ENCODE measurements at regions not wholly inside any gene's neighbourhood (a gene's known extent, or its start where the extent isn't known, plus 50 kb on each side); places are given as distances from the start of the nearest gene placed in this dataset.
"Not testable (repeated sequence)": the region's sequence is repeated elsewhere in the genome, so short reads cannot be mapped to it uniquely, and the experiment has no call there.

DNA sequence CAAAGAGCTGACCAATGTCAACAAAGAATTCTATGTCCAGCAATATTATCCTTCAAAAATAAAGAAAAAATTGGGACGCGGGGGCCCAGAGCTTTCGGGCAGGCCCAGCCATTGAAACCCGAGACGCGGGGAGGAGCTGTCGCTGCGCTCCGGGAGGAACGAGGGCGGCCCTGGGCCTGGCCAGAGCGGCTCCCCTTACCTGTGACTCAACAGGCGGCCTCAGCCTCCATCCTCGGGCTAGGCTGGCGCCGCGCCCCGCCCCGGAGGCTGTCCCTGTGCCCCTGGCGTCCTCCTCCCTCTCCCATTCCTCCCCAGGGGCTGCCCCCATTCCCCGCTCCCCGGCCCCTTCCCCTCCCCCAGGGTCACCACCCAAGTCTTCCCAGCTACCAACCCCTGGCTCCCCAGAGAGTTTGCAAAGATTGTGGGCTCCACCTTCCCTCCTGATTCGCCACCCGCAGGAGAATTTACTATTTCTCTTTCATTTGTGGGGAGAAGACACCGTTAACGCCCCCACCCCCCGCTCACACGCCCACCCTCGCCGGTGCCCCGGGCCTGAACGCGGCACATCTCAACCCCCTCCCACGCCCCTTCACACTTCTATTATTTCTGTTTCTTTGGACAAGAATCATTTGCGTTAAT lies 127.9 kb downstream of the ARRDC4 start:
- H3K27me3 ChIP-seq (ENCODE audit: insufficient read depth, low read length); H3K27ac ChIP-seq (ENCODE audit: low read depth, low read length); H3K9ac ChIP-seq (ENCODE audit: low read depth, low read length); H3K36me3 ChIP-seq (ENCODE audit: insufficient read depth, low read length); H3K4me1 ChIP-seq (ENCODE audit: insufficient read depth, low read length); H3K4me3 ChIP-seq (ENCODE audit: low read length); H3K9me3 ChIP-seq (ENCODE audit: insufficient read depth, low read depth, low read length): not testable (repeated sequence)
- WGBS, result 93% methylated on average over 23 of the region's 35 CpGs

DNA sequence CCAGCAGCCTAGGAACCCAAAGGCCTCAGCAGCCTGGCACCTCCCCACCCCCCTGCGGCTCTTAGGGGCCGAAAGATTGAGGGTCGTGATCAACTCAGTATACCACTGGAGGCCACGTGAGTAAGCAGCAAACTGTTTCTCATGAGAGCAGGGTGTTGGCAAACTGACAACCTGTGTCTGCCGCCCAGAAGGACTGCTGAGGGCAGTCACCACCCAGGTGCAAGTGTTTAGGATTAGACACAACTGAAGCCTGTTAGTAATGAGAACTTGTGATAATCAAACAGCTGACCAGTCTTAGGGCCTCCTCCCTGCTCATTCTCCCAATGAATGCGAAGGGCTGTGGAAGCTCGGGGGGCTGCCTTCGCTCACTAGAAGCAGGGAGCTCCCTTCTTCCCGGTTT lies 128.8 kb downstream of the ARRDC4 start:
- not testable (repeated sequence) for H3K4me3 ChIP-seq (ENCODE audit: low read length); H3K9ac ChIP-seq (ENCODE audit: low read depth, low read length); H3K36me3 ChIP-seq (ENCODE audit: insufficient read depth, low read length); H3K27me3 ChIP-seq (ENCODE audit: insufficient read depth, low read length); H3K27ac ChIP-seq (ENCODE audit: low read depth, low read length); H3K4me1 ChIP-seq (ENCODE audit: insufficient read depth, low read length); H3K9me3 ChIP-seq (ENCODE audit: insufficient read depth, low read depth, low read length)
- WGBS, result 89% methylated on average over 3 of the region's 9 CpGs

DNA sequence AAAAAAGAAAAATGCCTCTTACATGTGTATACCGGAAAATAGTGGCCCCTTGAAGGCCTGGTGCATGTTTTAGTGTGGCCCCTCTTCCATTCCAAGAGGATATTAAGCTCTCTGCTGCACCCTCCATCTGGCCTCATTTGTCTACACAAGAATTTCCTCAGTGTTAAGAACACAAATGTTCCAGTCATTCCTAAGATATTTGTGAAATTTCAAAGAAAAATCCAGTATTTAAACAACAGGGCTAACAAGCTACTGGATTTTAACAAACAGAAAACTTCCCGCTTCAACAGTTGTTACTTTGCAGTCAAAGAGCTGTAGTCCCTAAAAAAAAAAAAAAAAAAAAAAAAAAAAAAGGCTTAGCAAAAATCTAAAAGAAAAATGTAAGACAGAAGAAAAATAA lies 137.5 kb downstream of the ARRDC4 start:
- not testable (repeated sequence) for H3K36me3 ChIP-seq (ENCODE audit: insufficient read depth, low read length); H3K27ac ChIP-seq (ENCODE audit: low read depth, low read length); H3K4me1 ChIP-seq (ENCODE audit: insufficient read depth, low read length); H3K27me3 ChIP-seq (ENCODE audit: insufficient read depth, low read length); H3K4me3 ChIP-seq (ENCODE audit: low read length); H3K9me3 ChIP-seq (ENCODE audit: insufficient read depth, low read depth, low read length); H3K9ac ChIP-seq (ENCODE audit: low read depth, low read length)
- no CpG with 5 or more reads among the region's 2 CpGs for WGBS

DNA sequence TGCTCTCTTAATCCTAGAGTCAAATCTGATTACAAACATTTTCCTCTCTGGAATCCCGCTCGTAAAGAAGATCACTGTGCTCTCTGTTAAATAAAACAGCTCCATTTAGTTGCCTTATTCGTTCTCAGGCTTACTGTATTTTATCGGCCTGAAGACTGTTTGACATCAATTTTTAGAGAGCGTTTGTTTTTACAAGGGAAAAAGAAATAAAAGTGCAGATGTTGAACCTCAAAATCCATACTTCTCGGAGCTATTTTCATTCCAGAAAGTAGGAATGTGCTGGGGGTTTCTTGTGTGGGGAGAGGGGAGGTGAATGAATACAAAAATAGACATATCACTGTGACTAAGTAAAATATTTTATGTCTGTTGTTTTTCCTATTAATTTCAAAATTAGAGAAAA lies 140.1 kb downstream of the ARRDC4 start:
- not testable (repeated sequence) for H3K9me3 ChIP-seq (ENCODE audit: insufficient read depth, low read depth, low read length); H3K27me3 ChIP-seq (ENCODE audit: insufficient read depth, low read length); H3K4me3 ChIP-seq (ENCODE audit: low read length); H3K9ac ChIP-seq (ENCODE audit: low read depth, low read length); H3K36me3 ChIP-seq (ENCODE audit: insufficient read depth, low read length); H3K4me1 ChIP-seq (ENCODE audit: insufficient read depth, low read length); H3K27ac ChIP-seq (ENCODE audit: low read depth, low read length)
- 97% methylated on average over 6 of the region's 6 CpGs for WGBS

DNA sequence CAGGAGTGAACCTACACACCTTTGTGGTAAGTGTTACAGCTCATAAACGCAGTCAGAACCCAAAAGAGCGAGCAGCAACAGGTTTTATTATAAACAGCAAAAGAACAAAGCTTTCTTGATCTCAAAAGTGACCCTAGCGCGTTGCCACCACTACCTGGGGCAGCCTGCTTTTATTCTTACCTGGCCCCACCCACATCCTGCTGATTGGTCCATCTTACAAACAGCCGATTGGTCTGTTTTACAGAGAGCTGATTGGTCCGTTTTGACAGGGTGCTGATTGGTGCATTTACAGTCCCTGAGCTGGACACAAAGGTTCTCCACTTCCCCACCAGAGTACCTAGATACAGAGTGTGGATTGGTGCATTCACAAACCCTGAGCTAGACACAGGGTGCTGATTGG lies 143.1 kb downstream of the ARRDC4 start:
- no peak overlapping the region for H3K27ac ChIP-seq (ENCODE audit: low read depth, low read length)
- no peaks in the 10 kb centered on the region for H3K9me3 ChIP-seq (ENCODE audit: insufficient read depth, low read depth, low read length)
- no peak overlapping the region for H3K9ac ChIP-seq (ENCODE audit: low read depth, low read length)
- WGBS, result 98% methylated on average over 6 of the region's 6 CpGs
- no peak overlapping the region for H3K4me3 ChIP-seq (ENCODE audit: low read length)
- H3K36me3 ChIP-seq (ENCODE audit: insufficient read depth, low read length), result no peaks in the 10 kb centered on the region
- H3K4me1 ChIP-seq (ENCODE audit: insufficient read depth, low read length), result no peaks in the 10 kb centered on the region
- no peaks in the 10 kb centered on the region for H3K27me3 ChIP-seq (ENCODE audit: insufficient read depth, low read length)

DNA sequence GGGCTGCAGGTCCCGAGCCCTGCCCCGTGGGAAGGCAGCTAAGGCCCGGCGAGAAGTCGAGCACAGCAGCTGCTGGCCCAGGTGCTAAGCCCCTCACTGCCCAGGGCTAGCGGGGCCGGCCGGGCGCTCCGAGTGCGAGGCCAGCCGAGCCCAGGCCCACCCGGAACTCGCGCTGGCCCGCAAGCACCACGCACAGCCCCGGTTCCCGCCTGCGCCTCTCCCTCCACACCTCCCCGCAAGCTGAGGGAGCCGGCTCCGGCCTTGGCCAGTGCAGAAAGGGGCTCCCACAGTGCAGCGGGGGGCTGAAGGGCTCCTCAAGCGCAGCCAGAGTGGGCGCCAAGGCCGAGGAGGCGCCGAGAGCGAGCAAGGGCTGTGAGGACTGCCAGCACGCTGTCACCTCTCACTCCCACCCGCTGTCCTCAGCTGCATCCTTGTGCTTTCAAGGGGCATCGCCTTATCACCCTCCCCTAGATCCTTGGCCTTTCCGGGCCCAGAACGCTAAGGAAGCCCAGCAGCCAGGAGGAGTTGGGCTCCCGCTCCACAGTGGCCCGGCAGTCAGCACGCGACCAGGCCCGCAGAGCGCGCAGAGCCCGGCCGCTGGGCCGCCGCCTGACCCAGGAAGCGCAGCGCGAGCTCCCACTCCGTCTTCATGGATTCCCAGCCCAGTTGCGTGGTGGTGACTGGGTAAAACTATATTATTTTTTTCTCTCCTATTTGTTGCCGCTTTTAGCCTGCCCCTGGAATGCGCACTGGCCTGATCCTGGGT lies 144.1 kb downstream of the ARRDC4 start:
- not testable (repeated sequence) for H3K4me3 ChIP-seq (ENCODE audit: low read length); H3K9me3 ChIP-seq (ENCODE audit: insufficient read depth, low read depth, low read length); H3K36me3 ChIP-seq (ENCODE audit: insufficient read depth, low read length); H3K27ac ChIP-seq (ENCODE audit: low read depth, low read length); H3K4me1 ChIP-seq (ENCODE audit: insufficient read depth, low read length); H3K9ac ChIP-seq (ENCODE audit: low read depth, low read length); H3K27me3 ChIP-seq (ENCODE audit: insufficient read depth, low read length)
- 96% methylated on average over 50 of the region's 53 CpGs for WGBS

DNA sequence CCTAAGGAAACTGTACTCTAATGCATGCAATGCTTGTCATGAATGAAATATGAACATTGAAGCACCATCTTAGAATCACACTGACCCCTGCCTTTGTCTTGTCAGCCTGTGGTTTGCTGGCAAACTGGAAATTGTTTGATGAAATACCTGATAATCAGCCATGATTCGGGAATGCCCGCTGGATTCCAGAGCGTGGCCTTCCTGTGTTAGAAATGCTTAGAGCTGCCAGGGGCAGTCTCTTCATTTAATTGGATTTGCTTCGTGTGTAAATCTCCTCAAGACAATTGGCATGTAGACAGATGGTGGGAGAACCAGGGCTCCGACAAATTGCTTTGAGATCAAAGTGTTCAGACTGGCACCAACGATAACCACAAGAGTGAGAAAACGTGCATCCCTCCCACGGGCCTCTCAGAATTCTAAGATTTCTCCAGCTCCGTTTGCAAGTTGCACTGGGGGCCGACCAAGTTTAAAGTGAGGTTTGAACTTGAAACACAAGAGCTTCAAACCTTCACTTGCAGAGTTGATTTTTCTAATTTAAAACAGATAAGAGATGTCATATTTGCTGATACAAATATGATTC lies 146.2 kb downstream of the ARRDC4 start:
- not testable (repeated sequence) for H3K27me3 ChIP-seq (ENCODE audit: insufficient read depth, low read length); H3K4me1 ChIP-seq (ENCODE audit: insufficient read depth, low read length); H3K36me3 ChIP-seq (ENCODE audit: insufficient read depth, low read length); H3K9me3 ChIP-seq (ENCODE audit: insufficient read depth, low read depth, low read length); H3K9ac ChIP-seq (ENCODE audit: low read depth, low read length); H3K4me3 ChIP-seq (ENCODE audit: low read length); H3K27ac ChIP-seq (ENCODE audit: low read depth, low read length)
- 89% methylated on average over 7 of the region's 10 CpGs for WGBS

DNA sequence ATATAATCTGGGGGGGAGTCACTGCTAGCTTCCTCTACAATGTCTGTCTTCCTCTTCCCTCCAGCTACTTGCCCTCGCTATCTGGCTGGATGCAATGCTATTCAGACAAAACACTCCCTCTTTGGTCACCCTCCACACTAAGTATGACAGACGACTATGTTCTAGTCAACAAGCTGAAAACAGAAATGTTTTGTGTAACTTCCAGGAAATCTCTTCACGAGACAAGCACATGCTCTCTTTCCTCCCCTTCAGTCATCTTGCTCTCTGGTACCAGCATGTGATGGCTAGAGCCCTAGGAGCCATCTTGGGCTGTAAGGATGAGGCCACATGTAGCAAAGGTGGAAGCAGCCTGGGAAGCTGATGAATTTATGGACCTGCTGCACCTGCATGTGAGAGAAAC lies 151.3 kb downstream of the ARRDC4 start:
- 93% methylated on average over 3 of the region's 3 CpGs for WGBS
- no peak overlapping the region for H3K27ac ChIP-seq (ENCODE audit: low read depth, low read length)

DNA sequence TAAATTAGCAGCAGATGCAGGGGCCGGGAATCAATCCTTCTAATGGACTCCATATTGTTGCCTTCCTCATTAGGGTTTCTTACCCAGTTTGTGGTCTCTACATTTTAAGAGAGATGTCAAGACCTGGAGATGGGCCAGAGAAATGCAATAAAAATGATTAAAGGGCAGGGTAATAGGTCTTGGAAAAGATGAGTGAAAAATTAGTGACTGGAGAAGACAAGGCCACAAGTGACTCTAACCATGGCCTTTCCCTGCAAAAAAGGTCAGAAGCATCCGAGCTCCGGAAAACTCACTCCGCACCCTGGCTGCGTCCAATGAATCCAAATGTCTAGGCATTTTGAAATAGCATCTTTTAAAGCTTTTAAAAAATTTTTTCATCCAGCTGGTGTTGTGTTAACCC lies 152.8 kb downstream of the ARRDC4 start:
- H3K27me3 ChIP-seq (ENCODE audit: insufficient read depth, low read length), result no peaks in the 10 kb centered on the region
- H3K9ac ChIP-seq (ENCODE audit: low read depth, low read length), result no peak overlapping the region
- H3K27ac ChIP-seq (ENCODE audit: low read depth, low read length), result no peak overlapping the region
- no peak overlapping the region for H3K4me3 ChIP-seq (ENCODE audit: low read length)
- no peaks in the 10 kb centered on the region for H3K36me3 ChIP-seq (ENCODE audit: insufficient read depth, low read length)
- H3K9me3 ChIP-seq (ENCODE audit: insufficient read depth, low read depth, low read length), result no peaks in the 10 kb centered on the region
- 99% methylated on average over 5 of the region's 5 CpGs for WGBS
- H3K4me1 ChIP-seq (ENCODE audit: insufficient read depth, low read length), result no peaks in the 10 kb centered on the region

More for the DNA sequence above, 151.3 kb downstream of the ARRDC4 start:
- no peaks in the 10 kb centered on the region for H3K36me3 ChIP-seq (ENCODE audit: insufficient read depth, low read length)
- no peaks in the 10 kb centered on the region for H3K27me3 ChIP-seq (ENCODE audit: insufficient read depth, low read length)
- no peaks in the 10 kb centered on the region for H3K4me1 ChIP-seq (ENCODE audit: insufficient read depth, low read length)
- H3K4me3 ChIP-seq (ENCODE audit: low read length), result no peak overlapping the region
- H3K9me3 ChIP-seq (ENCODE audit: insufficient read depth, low read depth, low read length), result no peaks in the 10 kb centered on the region
- no peak overlapping the region for H3K9ac ChIP-seq (ENCODE audit: low read depth, low read length)

DNA sequence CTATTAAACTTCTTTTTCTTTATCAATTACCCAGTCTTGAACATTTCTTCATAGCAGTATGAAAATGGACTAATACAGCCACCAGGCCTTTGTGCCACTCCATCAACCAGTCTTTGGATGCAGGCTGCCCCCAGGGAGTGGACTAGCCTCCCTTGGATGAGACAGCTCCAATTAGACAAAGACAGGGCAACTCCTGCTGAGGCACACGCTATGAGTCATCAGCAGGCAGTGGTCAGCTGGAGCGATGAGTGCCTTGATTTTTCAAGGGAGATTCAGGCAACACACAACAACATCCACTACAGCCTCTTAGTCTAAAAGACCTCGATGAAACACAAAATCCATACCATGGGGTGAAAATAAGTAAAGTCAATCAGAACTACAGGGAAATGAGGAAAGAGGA lies 160.1 kb downstream of the ARRDC4 start:
- H3K9ac ChIP-seq (ENCODE audit: low read depth, low read length), result no peak overlapping the region
- no peak overlapping the region for H3K27ac ChIP-seq (ENCODE audit: low read depth, low read length)
- no peaks in the 10 kb centered on the region for H3K27me3 ChIP-seq (ENCODE audit: insufficient read depth, low read length)
- H3K4me1 ChIP-seq (ENCODE audit: insufficient read depth, low read length), result no peaks in the 10 kb centered on the region
- no peaks in the 10 kb centered on the region for H3K9me3 ChIP-seq (ENCODE audit: insufficient read depth, low read depth, low read length)
- WGBS, result 77% methylated on average over 2 of the region's 3 CpGs
- no peak overlapping the region for H3K4me3 ChIP-seq (ENCODE audit: low read length)
- H3K36me3 ChIP-seq (ENCODE audit: insufficient read depth, low read length), result no peaks in the 10 kb centered on the region

DNA sequence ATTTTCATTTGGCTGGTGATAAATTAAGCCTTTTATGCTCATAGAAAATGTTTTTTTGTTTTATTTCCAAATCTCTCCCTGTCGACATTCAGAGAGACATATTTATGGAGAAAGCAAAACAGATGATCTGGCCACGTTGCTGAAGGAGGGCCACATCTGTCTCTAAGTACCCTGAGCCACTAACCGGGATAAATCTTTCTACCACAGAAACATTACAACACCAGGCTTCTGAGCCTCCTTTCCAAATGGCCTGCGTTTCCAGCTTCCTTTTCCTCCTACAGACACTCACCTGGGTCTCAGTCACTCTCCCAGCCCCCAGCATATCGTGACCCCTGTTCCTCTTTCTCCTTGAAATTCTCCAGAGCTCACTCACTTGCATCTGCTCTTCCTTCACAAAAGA lies 161.0 kb downstream of the ARRDC4 start:
- no peaks in the 10 kb centered on the region for H3K36me3 ChIP-seq (ENCODE audit: insufficient read depth, low read length)
- no peak overlapping the region for H3K27ac ChIP-seq (ENCODE audit: low read depth, low read length)
- H3K9ac ChIP-seq (ENCODE audit: low read depth, low read length), result no peak overlapping the region
- no peaks in the 10 kb centered on the region for H3K4me1 ChIP-seq (ENCODE audit: insufficient read depth, low read length)
- H3K4me3 ChIP-seq (ENCODE audit: low read length), result no peak overlapping the region
- WGBS, result 89% methylated on average over 5 of the region's 5 CpGs
- no peaks in the 10 kb centered on the region for H3K9me3 ChIP-seq (ENCODE audit: insufficient read depth, low read depth, low read length)
- H3K27me3 ChIP-seq (ENCODE audit: insufficient read depth, low read length), result no peaks in the 10 kb centered on the region
